ENCODE measurements at regions not wholly inside any gene's neighbourhood (a gene's known extent, or its start where the extent isn't known, plus 50 kb on each side); places are given as distances from the start of the nearest gene placed in this dataset.

DNA sequence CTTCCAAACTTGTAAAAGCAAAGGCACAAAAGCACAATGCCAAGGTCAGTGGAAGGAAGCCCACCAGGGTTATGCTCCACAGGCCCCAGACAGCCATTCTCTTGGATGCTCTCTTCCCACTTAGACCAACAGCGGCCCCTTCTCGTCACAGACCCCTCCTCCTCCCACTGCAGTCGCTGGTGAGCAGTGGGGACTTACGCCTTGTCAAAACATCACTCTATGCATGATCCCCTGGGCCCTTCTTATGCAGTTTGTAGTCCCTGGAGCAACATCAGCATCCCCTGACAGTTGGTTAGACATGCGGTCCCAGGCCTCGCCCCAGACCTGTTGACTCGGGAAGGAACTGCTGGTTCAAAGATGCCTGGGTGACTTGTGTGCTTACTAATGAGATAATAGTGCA, 376.0 kb upstream of the KLHL29 start:
- TF ChIP-seq POU2F2 (IDR thresholded peaks at IDR 0.05; ENCODE audit: low read depth, low read length) (no peak), TAF1 (IDR thresholded peaks at IDR 0.05; ENCODE audit: low read depth, low read length) (no peak), POLR2AphosphoS5 (IDR thresholded peaks at IDR 0.05; ENCODE audit: low read depth, low read length) (no peak), POLR2A (IDR thresholded peaks at IDR 0.05; ENCODE audit: low read depth, low read length) (no peak), SPI1 (IDR thresholded peaks at IDR 0.05; ENCODE audit: low read depth, low read length) (no peak), PAX5 (IDR thresholded peaks at IDR 0.05; ENCODE audit: insufficient read depth, low read length, severe bottlenecking) (no peak)
